Activated CD4-positive, alpha-beta T cell treated with anti-CD3 and anti-CD28 coated beads, Interleukin-2, Interleukin-6, amounts not matched to agents 100 ng/mL and 50 ng/mL, durations not matched to agents 16 hours and 8 hours (primary cell): ENCODE measurements at regions not wholly inside any gene's neighbourhood (a gene's known extent, or its start where the extent isn't known, plus 50 kb on each side); places are given as distances from the start of the nearest gene placed in this dataset.
A peak's percentile ranks its signal among the peaks of the same experiment; 100 is the strongest.

Source experiments
- DNase-seq: peaks from one replicate; pipeline ENCODE4 v3.0.0-alpha.2; 2020

DNA sequence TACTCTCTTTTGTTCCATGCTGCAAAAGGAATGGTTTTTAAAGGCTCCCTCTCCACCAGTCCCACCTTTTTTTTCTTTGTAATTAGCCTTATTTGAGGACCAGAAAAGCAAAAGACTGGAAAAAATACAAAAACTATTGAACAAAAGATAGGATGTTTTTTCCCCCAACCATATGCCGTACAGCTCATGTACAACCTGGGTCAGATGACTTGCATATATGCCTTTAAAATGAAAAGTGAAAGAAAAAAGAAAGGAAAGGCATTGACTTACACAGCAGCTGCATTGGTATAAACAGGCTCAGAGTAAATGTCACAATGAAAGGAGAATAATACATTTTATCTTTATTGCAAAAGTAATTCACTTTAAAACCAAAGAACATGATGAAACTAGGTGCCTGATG lies 69.5 kb upstream of the CMC1 start:
- peak; percentile 23 for DNase-seq

DNA sequence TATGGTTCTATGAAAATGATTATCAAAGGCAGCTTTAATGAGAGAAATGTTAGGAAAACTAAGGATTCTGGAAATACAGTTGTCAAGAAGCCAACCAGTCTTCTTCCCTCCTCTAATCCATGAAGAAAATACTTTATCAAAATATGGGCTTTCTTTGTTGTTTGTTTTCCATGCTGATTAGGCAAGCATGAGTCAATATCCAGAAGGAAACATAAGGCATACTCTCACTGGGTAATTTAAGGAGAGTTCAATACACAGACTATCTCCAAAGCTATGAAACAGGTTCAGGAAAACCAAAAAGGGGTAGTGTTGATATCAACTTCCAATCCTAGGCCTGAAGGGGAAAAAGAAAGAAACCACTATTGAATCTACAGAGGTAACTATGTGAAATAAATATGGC lies 68.7 kb upstream of the CMC1 start:
- DNase-seq = no peak

DNA sequence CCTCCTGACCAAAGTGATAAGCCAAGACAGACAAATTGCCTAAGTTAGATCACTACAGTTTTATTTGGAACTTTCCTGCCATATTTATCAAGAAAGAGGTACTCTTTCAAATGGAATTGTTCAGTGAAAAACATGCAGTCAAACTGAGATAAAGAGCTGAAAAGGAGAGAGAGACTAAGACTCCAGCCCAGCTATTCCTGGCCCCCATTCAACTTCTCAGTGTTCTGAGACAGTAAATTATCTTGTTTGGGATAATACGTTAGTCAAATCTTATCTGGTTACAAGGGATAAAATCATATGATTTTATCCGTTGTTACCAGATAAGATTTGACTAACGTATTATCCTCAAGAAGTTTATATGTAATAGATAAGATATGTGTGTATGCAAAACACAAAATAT lies 67.6 kb upstream of the CMC1 start:
- no peak for DNase-seq

DNA sequence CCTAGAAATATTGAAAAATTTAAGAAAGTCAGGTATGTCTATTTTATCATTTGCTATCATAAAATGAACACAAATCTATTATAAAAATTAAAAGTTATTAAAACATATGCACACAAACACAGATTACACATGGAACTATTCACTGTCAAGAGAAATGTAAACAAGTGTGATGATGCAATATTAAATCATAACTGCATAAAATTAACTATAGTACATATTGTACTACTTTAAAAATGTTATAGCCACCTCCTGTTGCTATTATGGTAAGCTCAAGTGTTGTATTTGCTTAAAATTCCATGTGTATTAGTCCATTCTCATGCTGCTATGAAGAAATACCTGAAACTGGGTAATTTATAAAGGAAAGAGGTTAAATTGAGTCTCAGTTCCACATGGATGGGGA lies 54.7 kb upstream of the CMC1 start:
- no peak for DNase-seq

DNA sequence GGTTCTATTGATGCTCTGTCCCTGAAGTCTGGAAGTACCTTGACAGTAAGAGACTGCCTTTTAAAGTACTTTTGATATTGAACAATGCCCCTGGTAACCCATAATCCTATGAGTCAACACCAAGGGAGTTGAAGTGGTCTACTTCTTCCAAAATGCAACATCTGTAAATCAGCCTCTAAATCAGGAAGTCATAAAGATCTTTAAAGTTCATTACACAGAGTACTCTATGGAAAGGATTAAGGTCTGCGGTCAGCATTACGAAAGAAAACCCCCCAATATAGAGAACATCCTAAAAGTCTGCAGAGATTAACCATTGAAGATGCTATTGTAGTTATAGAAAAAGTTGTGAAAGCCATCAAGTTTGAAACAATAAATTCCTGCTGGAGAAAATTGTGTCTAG lies 52.7 kb upstream of the CMC1 start:
- no peak for DNase-seq

DNA sequence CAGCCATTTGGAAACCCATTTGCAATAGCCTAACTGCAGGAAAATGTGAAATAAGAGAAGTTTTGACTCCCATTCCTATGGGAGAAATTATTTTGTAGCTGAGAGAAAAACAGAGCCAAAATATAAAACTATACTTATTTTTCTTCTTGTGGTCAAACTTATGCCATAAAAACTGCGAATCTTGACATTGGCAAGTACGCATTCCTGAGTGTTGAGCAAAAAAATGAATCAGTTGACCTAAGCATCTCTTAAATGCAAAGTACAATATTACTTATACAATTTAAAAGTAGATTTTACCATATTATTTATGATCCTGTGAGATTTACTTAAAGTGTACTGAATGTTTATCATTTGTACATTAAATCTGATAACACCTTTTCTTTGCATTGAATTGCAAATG lies 50.1 kb upstream of the CMC1 start:
- DNase-seq = no peak
